GM12878 (cell line): ENCODE measurements at regions not wholly inside any gene's neighbourhood (a gene's known extent, or its start where the extent isn't known, plus 50 kb on each side); places are given as distances from the start of the nearest gene placed in this dataset.

Experiments used
- ATF3 ChIP-seq: IDR thresholded peaks from 2 replicates; pipeline ENCODE4 v1.6.1; 2011; ENCODE audit warnings: low read depth, mild to moderate bottlenecking, low read length, moderate library complexity, borderline replicate concordance; ENCODE audit errors: extremely low read depth
- BCLAF1 ChIP-seq: fragments of 450-650 bp; IDR thresholded peaks from 2 replicates; pipeline ENCODE4 v1.6.1; 2017; ENCODE audit warnings: antibody characterized with exemption, mild to moderate bottlenecking, moderate library complexity
- BRCA1 ChIP-seq: IDR thresholded peaks from 2 replicates; pipeline ENCODE4 v1.6.1; 2011; ENCODE audit warnings: low read depth, low read length, improper control_type of control experiment
- CHD2 ChIP-seq: IDR thresholded peaks from 2 replicates; pipeline ENCODE4 v1.6.1; 2011; ENCODE audit warnings: low read depth, low read length, improper control_type of control experiment, borderline replicate concordance
- EED ChIP-seq: sonication (generic); IDR thresholded peaks from 2 replicates; pipeline ENCODE4 v1.6.1; 2016; ENCODE audit warnings: antibody characterized with exemption, low read depth
- EZH2 ChIP-seq: IDR thresholded peaks from 2 replicates; pipeline ENCODE4 v1.6.1; 2012; ENCODE audit warnings: low read depth, mild to moderate bottlenecking, control low read depth, inconsistent platforms, low read length, borderline replicate concordance; ENCODE audit not compliant: control insufficient read depth
- FOS ChIP-seq: IDR thresholded peaks from 3 replicates; pipeline ENCODE4 v1.6.1; 2011; ENCODE audit warnings: borderline replicate concordance; ENCODE audit not compliant: insufficient read length; ENCODE audit errors: extremely low read depth
- JUNB ChIP-seq: IDR thresholded peaks from 2 replicates; pipeline ENCODE4 v1.6.1; 2016; ENCODE audit warnings: antibody characterized with exemption, mild to moderate bottlenecking
- JUND ChIP-seq: IDR thresholded peaks from 2 replicates; pipeline ENCODE4 v1.6.1; 2012; ENCODE audit warnings: low read depth, mild to moderate bottlenecking, low read length, improper control_type of control experiment, moderate library complexity
- NFYB ChIP-seq: IDR thresholded peaks from 2 replicates; pipeline ENCODE4 v1.6.1; 2011; ENCODE audit warnings: low read depth, mild to moderate bottlenecking, low read length, improper control_type of control experiment, moderate library complexity; ENCODE audit not compliant: insufficient read depth
- NRF1 ChIP-seq: conservative IDR thresholded peaks from 2 replicates; pipeline ENCODE4 v1.6.1; 2011; ENCODE audit warnings: mild to moderate bottlenecking, low read depth, low read length, improper control_type of control experiment
- POLR2A ChIP-seq: IDR thresholded peaks from 2 replicates; pipeline ENCODE4 v1.6.1; 2011; ENCODE audit warnings: low read depth, mild to moderate bottlenecking, low read length
- ZZZ3 ChIP-seq: IDR thresholded peaks from 2 replicates; pipeline ENCODE4 v1.6.1; 2011; ENCODE audit warnings: low read depth; ENCODE audit not compliant: control insufficient read depth, insufficient read length

GRCh38 chr5:57002959-57003485 lies 51.1 kb upstream of the MIER3 start:
- no peak for TF ChIP-seq EZH2
- no peak for TF ChIP-seq BCLAF1
- no peak for TF ChIP-seq BRCA1
- TF ChIP-seq ATF3: no peak
- no peak for TF ChIP-seq CHD2
- TF ChIP-seq ZZZ3: no peak
- no peak for TF ChIP-seq NRF1
- TF ChIP-seq JUND: no peak
- no peak for TF ChIP-seq FOS
- TF ChIP-seq NFYB: no peak
- no peak for TF ChIP-seq EED
- TF ChIP-seq POLR2A: no peak
- no peak for TF ChIP-seq JUNB
